GM21528 (cell line): ENCODE measurements at regions not wholly inside any gene's neighbourhood (a gene's known extent, or its start where the extent isn't known, plus 50 kb on each side); places are given as distances from the start of the nearest gene placed in this dataset.

ENCODE experiments used
- ATAC-seq: cut with Tn5 transposase; IDR thresholded peaks from one replicate; pipeline ENCODE4 v1.9.1; 2021; ENCODE audit warnings: mild to moderate bottlenecking, moderate library complexity; ENCODE audit not compliant: unreplicated experiment, low FRiP score

GRCh38 chr2:206368484-206368883 lies 74.8 kb upstream of the ADAM23 start:
- no peak for ATAC-seq

- no peak for ATAC-seq
These were observed 74.3 kb upstream of the ADAM23 start for GRCh38 chr2:206368933-206369569.

DNA sequence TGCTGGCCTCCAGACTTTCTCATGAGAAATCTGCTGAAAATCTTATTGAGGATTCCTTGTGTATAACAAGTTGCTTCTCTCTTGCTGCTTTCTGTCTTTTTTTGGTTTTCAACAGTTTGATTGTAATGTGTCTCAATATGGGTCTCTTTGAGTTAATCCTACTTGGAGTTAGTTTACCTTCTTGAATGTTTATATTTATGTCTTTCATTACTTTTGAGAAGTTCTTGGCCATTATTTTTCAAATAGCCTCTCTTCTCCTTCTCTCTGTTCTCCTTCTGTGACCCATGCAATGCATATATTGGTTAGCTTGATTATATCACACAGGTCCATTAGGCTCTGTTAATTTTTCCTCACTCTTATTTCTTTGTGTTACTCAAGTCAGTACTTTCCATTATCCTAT lies 67.4 kb upstream of the ADAM23 start:
- no peak for ATAC-seq

DNA sequence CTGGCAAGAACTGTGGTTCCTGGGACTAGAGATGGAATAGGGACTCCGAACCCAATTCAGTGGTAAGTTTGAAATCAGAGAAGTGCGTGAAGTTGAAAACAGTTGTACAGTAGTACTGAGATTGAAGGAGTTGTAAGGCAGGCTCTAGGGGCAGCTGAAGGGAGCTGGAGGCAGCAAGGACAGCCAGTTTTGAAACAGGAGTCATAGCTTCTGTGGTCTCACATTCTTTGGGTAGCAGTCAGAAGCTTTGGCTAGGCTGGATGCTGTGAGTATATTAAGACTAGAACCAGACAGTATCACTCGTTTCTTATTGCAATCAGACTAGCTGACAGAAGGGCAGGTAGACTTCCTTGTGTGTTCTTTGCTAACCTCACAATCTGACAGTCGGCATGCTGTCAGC lies 64.5 kb upstream of the ADAM23 start:
- no peak for ATAC-seq

GRCh38 chr2:206379266-206379665 lies 64.1 kb upstream of the ADAM23 start:
- ATAC-seq: no peak

- no peak for ATAC-seq
These were observed 63.4 kb upstream of the ADAM23 start for GRCh38 chr2:206379886-206380285.

DNA sequence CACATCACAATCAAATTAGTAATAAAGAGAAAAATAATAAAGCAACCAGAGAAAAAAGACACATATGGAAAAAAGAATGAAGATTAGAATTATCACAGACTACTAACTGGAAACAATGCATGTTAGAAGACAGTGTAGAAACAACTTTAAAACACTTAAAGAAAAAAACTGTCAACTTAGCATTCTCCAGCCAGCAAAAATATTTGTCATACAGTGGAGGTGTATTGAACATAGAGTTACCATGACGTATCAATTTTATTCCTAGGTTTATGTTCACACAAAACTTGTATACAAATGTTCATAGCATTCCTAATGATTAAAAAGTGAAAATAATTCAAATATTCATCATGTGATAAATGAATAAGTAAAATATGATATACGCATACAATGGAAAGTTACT lies 61.5 kb upstream of the ADAM23 start:
- ATAC-seq: no peak

DNA sequence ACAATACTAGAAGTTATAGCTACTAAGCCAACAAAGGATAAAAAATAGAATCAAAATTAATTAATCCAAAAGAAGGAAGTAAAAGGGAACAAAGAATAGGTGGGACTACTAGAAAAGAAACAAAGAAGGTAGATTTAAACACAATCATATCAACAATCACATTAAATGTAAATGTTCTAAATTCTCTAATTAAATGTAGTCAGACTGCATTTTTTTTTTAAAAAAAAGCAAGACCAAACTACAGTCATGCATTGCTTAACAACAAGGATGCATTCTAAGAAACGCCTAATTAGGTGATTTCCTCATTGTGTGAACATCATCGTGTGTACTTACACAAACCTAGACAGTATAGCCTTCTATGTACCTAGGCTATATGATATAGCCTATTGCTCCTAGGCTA lies 59.7 kb upstream of the ADAM23 start:
- ATAC-seq: no peak

DNA sequence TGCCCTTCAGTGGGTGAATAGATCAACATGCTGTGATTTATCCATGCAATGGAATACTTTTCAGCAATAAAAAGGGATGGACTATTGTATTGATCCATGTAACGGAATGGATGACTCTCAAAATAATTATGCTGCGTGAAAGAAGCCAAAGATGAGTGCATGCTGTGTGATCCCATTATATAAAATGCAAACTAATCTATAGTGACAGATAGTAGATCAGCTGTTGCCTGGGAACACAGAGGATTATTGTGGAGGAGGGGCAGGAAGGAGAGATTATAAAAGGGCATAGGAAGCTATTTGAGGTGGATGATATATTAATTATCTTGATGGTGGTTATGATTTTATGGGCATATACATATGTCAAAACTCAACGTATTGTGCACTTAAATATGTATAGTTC lies 55.5 kb upstream of the ADAM23 start:
- no peak for ATAC-seq

DNA sequence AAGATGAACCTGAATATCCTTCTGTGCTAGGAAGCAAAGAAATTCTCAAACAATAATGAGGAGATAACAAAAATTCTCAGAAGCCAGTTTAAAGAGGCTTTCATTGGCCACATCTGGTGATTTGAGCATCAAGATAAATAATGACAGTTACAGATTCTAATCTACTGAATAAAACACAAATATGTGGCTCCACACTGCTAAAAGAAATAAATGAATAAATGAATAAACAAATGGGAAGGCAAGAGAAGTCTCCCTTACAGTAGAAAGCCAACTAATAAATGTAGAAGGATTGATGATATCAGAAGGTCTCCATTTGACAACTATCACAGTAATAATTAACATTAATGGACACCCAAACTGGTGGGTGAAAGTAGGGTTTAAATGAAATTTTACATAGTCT lies 54.6 kb upstream of the ADAM23 start:
- ATAC-seq: no peak

- no peak for ATAC-seq
These were observed 54.2 kb upstream of the ADAM23 start for GRCh38 chr2:206389164-206389563.

DNA sequence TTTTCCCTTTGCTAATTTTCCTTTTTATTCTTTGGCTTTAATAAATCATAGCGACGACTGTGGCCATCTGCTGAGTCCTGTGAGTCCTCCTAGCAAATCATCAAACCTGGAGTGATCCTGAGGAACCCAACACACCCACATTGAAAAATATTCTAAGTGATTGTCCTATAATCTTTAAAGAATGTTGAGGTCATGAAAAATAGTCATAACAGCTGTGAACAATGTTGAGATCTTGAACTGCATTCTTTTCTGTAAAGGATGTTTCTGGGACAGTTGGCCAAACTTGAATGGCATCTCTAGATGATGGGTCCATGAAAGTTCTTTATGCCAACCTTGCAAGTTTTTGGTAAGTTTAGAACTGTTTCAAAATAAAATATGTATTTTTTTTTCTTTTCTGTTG lies 53.2 kb upstream of the ADAM23 start:
- no peak for ATAC-seq

DNA sequence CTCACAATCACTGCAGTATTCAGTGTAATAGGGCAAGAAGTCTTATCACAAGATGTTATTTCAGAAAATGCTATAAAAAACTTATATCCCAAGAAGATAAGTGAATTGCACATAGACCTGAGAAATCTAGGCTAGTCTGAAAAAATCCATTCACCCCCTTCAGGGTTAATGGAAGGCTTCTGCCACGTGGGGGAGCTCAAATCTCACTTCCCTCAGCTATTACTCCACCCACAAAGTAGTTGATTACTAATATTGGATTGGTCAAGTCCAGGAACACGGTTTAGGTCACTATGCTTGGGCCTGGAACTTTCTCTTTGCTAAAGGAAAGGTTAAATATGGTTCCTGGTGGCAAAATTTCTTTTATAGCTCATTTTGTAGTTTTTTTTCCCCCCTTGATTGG lies 51.2 kb upstream of the ADAM23 start:
- peak; percentile 92 for ATAC-seq
